ENCODE measurements at regions not wholly inside any gene's neighbourhood (a gene's known extent, or its start where the extent isn't known, plus 50 kb on each side); places are given as distances from the start of the nearest gene placed in this dataset.

DNA sequence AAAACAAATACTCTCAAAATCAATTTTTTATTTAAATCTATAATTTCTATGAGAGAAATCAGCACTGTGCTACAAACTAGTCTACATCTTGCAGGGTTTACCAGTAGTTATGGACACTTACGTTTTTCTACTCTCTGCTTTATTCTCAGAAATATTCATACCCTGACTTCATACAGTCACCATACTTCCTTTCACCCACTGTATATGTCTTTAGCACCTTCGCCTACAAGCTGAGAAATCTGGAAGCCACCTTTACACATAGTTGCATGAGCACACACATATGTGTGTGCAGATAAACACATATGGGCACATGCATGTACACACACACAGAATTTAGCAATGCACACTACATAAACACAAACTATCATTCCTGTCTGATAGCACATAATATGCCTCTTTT is 177.0 kb downstream of the ST8SIA4 start:
- TF ChIP-seq, protein P1, sequence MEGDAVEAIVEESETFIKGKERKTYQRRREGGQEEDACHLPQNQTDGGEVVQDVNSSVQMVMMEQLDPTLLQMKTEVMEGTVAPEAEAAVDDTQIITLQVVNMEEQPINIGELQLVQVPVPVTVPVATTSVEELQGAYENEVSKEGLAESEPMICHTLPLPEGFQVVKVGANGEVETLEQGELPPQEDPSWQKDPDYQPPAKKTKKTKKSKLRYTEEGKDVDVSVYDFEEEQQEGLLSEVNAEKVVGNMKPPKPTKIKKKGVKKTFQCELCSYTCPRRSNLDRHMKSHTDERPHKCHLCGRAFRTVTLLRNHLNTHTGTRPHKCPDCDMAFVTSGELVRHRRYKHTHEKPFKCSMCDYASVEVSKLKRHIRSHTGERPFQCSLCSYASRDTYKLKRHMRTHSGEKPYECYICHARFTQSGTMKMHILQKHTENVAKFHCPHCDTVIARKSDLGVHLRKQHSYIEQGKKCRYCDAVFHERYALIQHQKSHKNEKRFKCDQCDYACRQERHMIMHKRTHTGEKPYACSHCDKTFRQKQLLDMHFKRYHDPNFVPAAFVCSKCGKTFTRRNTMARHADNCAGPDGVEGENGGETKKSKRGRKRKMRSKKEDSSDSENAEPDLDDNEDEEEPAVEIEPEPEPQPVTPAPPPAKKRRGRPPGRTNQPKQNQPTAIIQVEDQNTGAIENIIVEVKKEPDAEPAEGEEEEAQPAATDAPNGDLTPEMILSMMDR (conservative IDR thresholded peaks at IDR 0.05) = no peak
- TF ChIP-seq ZFX (IDR thresholded peaks at IDR 0.05) = no peak
- no peak overlapping the region for H3K27ac ChIP-seq

DNA sequence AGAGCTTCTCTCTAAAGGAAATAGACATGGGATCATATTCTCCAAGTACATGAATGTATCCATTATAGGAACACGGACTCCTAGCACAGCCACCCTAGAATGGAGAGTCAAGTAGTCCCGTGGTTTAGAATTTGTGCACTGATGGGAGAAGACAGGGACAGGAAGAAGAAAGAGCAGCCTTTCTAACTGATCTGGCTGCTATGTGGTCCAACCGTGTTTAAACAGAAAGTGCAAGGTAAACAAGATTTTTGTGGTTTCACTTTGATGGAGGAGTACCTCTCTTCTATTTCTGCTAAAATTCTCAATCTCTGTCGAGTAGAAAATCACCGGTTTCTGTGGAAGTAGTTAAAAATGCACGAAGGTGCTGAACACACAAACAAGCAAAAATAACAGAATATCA is 171.3 kb downstream of the ST8SIA4 start:
- H3K27ac ChIP-seq = no peak overlapping the region
- no peak for TF ChIP-seq ZFX (IDR thresholded peaks at IDR 0.05)
- TF ChIP-seq, protein P1 (conservative IDR thresholded peaks at IDR 0.05) = no peak

DNA sequence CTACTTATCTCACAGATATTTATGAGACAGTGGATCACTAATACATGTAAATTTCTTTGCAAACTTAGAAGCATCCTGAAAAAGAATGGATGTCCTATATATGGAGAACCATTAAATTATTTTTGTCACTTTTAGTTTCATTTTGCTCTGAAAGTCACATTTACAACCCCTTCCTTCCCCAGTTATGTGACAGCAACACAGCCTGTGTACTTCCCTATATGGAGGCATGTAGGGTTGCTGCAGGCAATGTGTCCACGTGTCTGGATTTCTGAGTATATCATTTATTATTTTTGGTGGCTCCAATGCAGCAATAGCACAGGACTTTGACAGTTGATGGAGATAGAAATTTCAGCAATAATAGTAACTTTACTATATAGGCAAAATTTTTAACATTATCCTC is 156.4 kb downstream of the ST8SIA4 start:
- H3K27ac ChIP-seq = no peak overlapping the region
- TF ChIP-seq, protein P1 (conservative IDR thresholded peaks at IDR 0.05) = no peak
- TF ChIP-seq ZFX (IDR thresholded peaks at IDR 0.05) = no peak

DNA sequence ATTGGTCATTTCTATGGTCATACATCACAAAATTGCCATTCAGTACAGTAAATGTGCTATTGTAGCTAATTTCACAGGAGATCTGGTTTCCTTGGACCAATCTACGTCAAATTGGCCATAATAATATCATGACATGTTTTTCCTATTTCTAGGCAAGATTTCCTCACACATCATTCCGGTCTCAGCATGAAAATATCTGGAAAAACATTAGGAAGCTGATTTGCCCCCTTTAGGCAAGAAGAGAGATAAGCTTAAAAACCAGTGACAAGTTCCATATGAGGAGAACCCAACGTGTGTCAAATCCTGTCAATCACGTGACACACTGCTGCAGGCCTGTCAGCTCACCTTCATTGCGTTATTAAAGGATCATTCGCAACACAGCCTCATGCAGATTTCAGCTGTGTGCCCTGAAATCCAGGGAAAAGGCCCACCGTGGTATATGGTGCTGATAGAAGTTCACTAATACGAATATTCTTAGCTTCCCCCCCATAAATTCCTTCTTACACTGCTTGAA is 153.3 kb downstream of the ST8SIA4 start:
- H3K27ac ChIP-seq = no peak overlapping the region
- no peak for TF ChIP-seq ZFX (IDR thresholded peaks at IDR 0.05)

DNA sequence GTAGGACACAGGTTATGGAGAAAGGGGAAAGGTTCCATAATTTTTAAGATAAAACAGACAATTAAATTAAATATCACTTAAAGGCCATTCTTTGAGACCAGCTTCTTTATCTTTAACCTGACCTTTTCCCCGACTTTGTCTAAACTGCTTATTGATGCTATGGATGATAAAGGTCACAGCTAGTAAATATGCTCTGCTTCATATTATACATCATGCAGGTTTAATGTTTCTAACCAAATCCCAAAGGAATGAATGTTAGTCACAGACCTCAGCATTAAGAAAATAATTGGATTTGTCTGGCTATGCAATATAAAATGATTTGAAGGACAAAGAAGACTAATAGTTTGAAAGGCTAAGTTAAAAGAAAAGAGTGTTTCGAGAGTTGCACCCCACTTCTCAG is 147.6 kb downstream of the ST8SIA4 start:
- TF ChIP-seq ZFX (IDR thresholded peaks at IDR 0.05) = no peak
- TF ChIP-seq, protein P1 (conservative IDR thresholded peaks at IDR 0.05) = no peak
- H3K27ac ChIP-seq = no peak overlapping the region

Data from C4-2B (cell line).